Gastroesophageal sphincter (tissue), 4 donors: ENCODE measurements at regions not wholly inside any gene's neighbourhood (a gene's known extent, or its start where the extent isn't known, plus 50 kb on each side); places are given as distances from the start of the nearest gene placed in this dataset.
"Not testable (repeated sequence)": the region's sequence is repeated elsewhere in the genome, so short reads cannot be mapped to it uniquely, and the experiment has no call there.

Experiments used
- ATAC-seq: fragments of 150-250 bp; one replicate; pipeline ENCODE4 v1.9.1; 2016; ENCODE audit warnings: mild to moderate bottlenecking, moderate library complexity
- H3K27ac ChIP-seq, 4 donors: fragments of 200-600 bp; sonication (generic) in 3 of 4; 1 replicate in 3 of 4; 2 replicates in 1 of 4; pipeline ENCODE4 v1.5.1; 2016 to 2019
- H3K27me3 ChIP-seq: fragments of 200-600 bp; sonication (generic); one replicate; pipeline ENCODE4 v1.5.1; 2019
- H3K36me3 ChIP-seq, 2 donors: fragments of 200-600 bp; sonication (generic); one replicate each; pipeline ENCODE4 v1.5.1; 2019; ENCODE audit warnings: control low read depth in 1 of 2
- H3K4me1 ChIP-seq, 3 donors: fragments of 200-600 bp; sonication (generic); 1 replicate in 2 of 3; 2 replicates in 1 of 3; pipeline ENCODE4 v1.5.1; 2016 to 2019; ENCODE audit warnings: control low read depth in 2 of 3
- H3K4me3 ChIP-seq, 2 donors: fragments of 200-600 bp; sonication (generic); one replicate each; pipeline ENCODE4 v1.5.1; 2019; ENCODE audit warnings: mild to moderate bottlenecking in 1 of 2, moderate library complexity in 1 of 2
- H3K9me3 ChIP-seq, 3 donors: fragments of 200-600 bp; sonication (generic); one replicate each; pipeline ENCODE4 v1.5.1; 2017 to 2019; ENCODE audit warnings: control low read depth in 2 of 3
- EP300 ChIP-seq: sonication (generic); formaldehyde crosslinking; IDR thresholded peaks from one replicate; pipeline ENCODE4 v1.6.1; 2017; ENCODE audit warnings: antibody characterized with exemption, mild to moderate bottlenecking
- POLR2A ChIP-seq, 2 donors: fragments of 450-650 bp; IDR thresholded peaks; one replicate each; pipeline ENCODE4 v1.6.1; 2017; ENCODE audit warnings: antibody characterized with exemption in 2 of 2, mild to moderate bottlenecking in 2 of 2, moderate library complexity in 1 of 2
- POLR2AphosphoS5 ChIP-seq: sonication (generic); formaldehyde crosslinking; IDR thresholded peaks from one replicate; pipeline ENCODE4 v1.6.1; 2017; ENCODE audit warnings: antibody characterized with exemption
- WGBS, 2 donors: methylation state at CpG; one replicate each; pipeline ENCODE4 v1.1.5; 2018; ENCODE audit warnings: low coverage in 1 of 2; 5-methylcytosine and 5-hydroxymethylcytosine counted together
- TF ChIP-seq, protein P1 (sequence below), 4 experiments: fragments of 200-600 bp in 2 of 4; fragments of 450-650 bp in 2 of 4; sonication (generic) in 1 of 4; IDR thresholded peaks; one replicate each; pipeline ENCODE4 v1.5.1; 2017 to 2019; ENCODE audit warnings: antibody characterized with exemption in 4 of 4, mild to moderate bottlenecking in 2 of 4, moderate library complexity in 2 of 4

DNA sequence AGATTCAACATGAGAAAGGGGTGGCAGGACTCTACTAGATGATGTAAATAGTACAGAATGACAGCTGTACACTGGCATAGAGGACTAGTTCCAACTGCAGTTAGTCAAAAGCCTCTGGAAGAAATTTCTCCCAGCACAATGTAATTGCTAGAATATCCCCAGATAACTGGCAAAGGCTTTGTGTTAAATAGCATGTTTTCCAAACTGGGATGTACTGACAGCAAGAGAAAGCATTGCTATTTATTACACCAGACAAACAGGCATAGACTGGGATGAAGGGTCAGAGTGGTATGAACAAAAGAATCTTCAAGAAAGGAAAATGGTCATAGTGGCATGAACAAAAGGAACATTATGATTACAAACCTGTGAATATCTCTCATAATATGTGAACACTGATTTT, 115.9 kb upstream of the CXADR start:
- ATAC-seq = no peak
- Histone ChIP-seq H3K27me3 (no peaks in the 10 kb centered on the region), H3K9me3 (no peaks in the 10 kb centered on the region), H3K27ac (no peak overlapping the region), H3K4me3 (no peak overlapping the region), H3K36me3 (no peaks in the 10 kb centered on the region), H3K4me1 (no peaks in the 10 kb centered on the region)
- no peak for TF ChIP-seq POLR2AphosphoS5

DNA sequence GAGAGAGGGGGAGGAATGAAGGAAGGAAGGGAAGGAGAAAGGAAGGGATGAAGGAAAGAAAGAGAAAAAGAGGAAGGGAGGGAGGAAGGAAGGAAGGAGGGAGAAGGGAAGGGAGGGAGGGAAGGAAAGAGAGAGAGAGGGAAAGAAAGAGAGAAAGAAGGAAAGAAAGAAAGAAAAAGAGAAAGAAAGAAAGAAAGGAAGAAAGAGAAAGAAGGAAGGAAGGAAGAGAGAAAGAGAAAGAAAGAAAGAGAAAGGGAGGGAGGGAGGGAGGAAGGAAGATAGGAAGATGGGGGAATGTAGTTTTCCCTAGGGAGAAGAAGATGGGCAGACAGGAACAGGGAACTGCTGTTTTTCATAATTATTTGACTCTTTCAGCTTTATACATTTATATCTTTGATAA, 115.1 kb upstream of the CXADR start:
- TF ChIP-seq POLR2A (IDR thresholded peaks at IDR 0.05) (no peak), EP300 (no peak), POLR2AphosphoS5 (no peak)
- TF ChIP-seq, protein P1, sequence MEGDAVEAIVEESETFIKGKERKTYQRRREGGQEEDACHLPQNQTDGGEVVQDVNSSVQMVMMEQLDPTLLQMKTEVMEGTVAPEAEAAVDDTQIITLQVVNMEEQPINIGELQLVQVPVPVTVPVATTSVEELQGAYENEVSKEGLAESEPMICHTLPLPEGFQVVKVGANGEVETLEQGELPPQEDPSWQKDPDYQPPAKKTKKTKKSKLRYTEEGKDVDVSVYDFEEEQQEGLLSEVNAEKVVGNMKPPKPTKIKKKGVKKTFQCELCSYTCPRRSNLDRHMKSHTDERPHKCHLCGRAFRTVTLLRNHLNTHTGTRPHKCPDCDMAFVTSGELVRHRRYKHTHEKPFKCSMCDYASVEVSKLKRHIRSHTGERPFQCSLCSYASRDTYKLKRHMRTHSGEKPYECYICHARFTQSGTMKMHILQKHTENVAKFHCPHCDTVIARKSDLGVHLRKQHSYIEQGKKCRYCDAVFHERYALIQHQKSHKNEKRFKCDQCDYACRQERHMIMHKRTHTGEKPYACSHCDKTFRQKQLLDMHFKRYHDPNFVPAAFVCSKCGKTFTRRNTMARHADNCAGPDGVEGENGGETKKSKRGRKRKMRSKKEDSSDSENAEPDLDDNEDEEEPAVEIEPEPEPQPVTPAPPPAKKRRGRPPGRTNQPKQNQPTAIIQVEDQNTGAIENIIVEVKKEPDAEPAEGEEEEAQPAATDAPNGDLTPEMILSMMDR (IDR thresholded peaks at IDR 0.05) = no peak
- Histone ChIP-seq H3K27ac (no peak overlapping the region), H3K9me3 (no peaks in the 10 kb centered on the region), H3K27me3 (no peaks in the 10 kb centered on the region), H3K4me3 (no peak overlapping the region), H3K4me1 (no peaks in the 10 kb centered on the region), H3K36me3 (no peaks in the 10 kb centered on the region)
- no peak for ATAC-seq

DNA sequence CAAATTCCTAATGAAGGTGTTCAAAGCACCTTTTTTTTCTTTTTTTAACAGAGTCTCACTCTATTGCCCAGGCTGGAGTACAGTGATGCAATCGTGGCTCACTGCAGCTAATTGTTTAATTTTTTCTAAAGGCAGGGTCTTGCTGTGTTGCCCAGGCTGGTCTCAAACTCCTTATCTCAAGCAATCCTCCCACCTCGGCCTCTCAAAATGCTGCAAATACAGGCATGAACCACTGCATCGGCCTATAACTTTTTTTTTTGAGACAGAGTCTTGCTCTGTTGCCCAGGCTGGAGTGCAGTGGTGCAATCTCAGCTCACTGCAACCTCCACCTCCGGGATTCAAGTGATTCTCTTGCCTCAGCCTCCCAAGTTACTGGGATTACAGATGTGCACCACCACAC, 113.9 kb upstream of the CXADR start:
- H3K4me1 ChIP-seq, H3K27me3 ChIP-seq, H3K36me3 ChIP-seq, ATAC-seq, H3K27ac ChIP-seq, H3K4me3 ChIP-seq, H3K9me3 ChIP-seq: not testable (repeated sequence)
- 89 to 90% methylated on average over 3 of the region's 4 CpGs for WGBS, 2 donors

DNA sequence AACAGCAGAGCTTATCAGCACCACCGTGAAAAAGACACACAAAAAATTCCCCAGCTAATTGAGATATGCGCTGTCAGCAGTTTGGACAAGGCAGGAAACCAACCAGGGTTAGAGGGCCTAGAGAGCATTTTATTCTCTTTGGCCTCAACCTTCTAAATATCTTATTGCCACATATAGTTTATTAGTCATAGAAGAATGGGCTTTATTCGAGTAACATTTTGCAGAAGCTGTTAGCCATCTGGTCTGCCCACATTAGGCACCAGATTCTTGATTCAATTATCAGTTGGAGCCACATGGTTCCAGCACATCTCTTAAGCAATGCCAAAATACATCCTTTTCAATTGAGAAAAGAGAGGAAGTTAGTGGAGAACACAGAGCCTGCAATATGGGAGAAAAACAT, 109.9 kb upstream of the CXADR start:
- ATAC-seq = no peak
- TF ChIP-seq POLR2A (IDR thresholded peaks at IDR 0.05) (no peak), EP300 (no peak), POLR2AphosphoS5 (no peak)
- TF ChIP-seq, protein P1 (IDR thresholded peaks at IDR 0.05) = no peak
- Histone ChIP-seq H3K27ac (no peak overlapping the region), H3K27me3 (no peaks in the 10 kb centered on the region), H3K4me3 (no peak overlapping the region), H3K4me1 (no peaks in the 10 kb centered on the region), H3K36me3 (no peaks in the 10 kb centered on the region), H3K9me3 (no peaks in the 10 kb centered on the region)
- WGBS, 2 donors = 49 to 75% methylated on average over 1 to 3 of the region's 3 CpGs

DNA sequence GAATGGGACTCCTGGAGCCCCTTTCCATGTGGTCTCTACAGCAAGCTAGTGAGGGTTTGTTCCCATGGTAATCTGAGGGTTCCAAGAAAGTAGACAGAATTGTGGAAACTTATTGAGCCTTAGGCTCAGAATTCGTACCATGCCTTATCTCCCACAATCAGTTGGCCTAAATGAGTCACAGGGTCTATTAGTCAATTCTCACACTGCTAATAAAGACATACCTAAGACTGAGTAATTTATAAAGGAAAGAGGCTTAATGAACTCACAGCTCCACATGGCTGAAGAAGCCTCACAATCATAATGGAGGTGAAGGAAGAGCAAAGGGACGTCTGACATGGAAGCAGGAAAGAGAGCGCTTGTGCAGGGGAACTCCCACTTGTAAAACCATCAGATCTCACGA, 106.6 kb upstream of the CXADR start:
- Histone ChIP-seq H3K27me3 (no peaks in the 10 kb centered on the region), H3K36me3 (no peaks in the 10 kb centered on the region), H3K27ac (no peak overlapping the region), H3K4me1 (no peaks in the 10 kb centered on the region), H3K4me3 (no peak overlapping the region), H3K9me3 (no peaks in the 10 kb centered on the region)
- WGBS, 2 donors = 76 to 92% methylated on average over 2 to 3 of the region's 4 CpGs
- no peak for ATAC-seq
- TF ChIP-seq POLR2A (IDR thresholded peaks at IDR 0.05) (no peak), POLR2AphosphoS5 (no peak), EP300 (no peak)
- TF ChIP-seq, protein P1 (IDR thresholded peaks at IDR 0.05) = no peak

GRCh38 chr21:17414766-17415165, 98.1 kb upstream of the CXADR start:
- no peak for ATAC-seq
- no peak overlapping the region for H3K27ac ChIP-seq
- H3K4me1 ChIP-seq = no peaks in the 10 kb centered on the region

More at GRCh38 chr21:17414766-17415165, 98.1 kb upstream of the CXADR start:
- Histone ChIP-seq H3K36me3 (no peaks in the 10 kb centered on the region), H3K9me3 (no peaks in the 10 kb centered on the region), H3K27me3 (no peaks in the 10 kb centered on the region), H3K4me3 (no peak overlapping the region)
- no peak for TF ChIP-seq EP300
- TF ChIP-seq POLR2AphosphoS5 = no peak
- TF ChIP-seq, protein P1 (IDR thresholded peaks at IDR 0.05) = no peak
- TF ChIP-seq POLR2A (IDR thresholded peaks at IDR 0.05) = no peak
- WGBS, 2 donors = 56 to 57% methylated on average over 1 of the region's 1 CpG
